ENCODE measurements at regions not wholly inside any gene's neighbourhood (a gene's known extent, or its start where the extent isn't known, plus 50 kb on each side); places are given as distances from the start of the nearest gene placed in this dataset.

DNA sequence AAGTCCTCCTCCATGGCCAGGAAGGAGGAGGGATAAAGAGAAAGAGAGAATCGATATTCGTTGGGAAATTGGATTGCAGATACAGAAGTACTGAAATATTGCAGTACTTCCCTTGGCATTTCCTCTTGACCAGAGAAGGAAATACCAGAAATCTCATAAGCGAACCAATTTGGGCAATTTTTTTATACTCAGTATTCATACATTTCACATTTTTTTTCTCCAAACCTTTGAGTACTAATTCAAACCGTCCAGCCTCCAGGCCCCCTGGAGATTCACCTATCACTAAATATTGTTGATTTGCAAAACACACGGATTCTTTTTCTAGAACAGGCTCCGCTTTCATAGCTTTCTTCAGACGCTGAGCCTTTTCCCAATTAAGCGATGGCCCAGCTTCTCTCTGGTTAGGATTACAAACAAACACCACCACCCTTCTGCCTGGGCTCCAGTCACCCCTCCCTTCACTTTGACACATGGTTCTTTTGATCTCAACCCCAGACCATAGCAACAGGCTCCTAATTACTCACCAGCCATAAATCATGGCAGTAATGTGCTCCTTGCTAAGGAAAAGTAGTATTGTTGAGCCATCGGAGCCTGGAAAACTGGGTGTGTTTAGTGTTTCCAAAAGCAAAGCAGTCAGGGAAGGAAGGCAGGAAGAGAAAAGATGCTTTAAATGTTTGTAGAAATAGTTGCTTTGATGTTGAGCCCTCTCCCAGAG lies 138.4 kb upstream of the CCDC68 start:
- 44 to 57% methylated on average over 9 of the region's 9 CpGs for WGBS, 2 donors
- Histone ChIP-seq H3K4me1 (no peaks in the 10 kb centered on the region), H3K4me3 (no peak overlapping the region), H3K27ac (no peak overlapping the region), H3K36me3 (replicated peaks in 1 of 2; ENCODE audit: insufficient read depth in 1 of 2, low read depth in 2 of 2) (no peaks in the 10 kb centered on the region), H3K9me3 (no peaks in the 10 kb centered on the region), H3K27me3 (no peaks in the 10 kb centered on the region)
- intact Hi-C loops (cut with DNase I) = no loop called here
- ATAC-seq (no peak), DNase-seq (no peak)
- TF ChIP-seq, protein P1, sequence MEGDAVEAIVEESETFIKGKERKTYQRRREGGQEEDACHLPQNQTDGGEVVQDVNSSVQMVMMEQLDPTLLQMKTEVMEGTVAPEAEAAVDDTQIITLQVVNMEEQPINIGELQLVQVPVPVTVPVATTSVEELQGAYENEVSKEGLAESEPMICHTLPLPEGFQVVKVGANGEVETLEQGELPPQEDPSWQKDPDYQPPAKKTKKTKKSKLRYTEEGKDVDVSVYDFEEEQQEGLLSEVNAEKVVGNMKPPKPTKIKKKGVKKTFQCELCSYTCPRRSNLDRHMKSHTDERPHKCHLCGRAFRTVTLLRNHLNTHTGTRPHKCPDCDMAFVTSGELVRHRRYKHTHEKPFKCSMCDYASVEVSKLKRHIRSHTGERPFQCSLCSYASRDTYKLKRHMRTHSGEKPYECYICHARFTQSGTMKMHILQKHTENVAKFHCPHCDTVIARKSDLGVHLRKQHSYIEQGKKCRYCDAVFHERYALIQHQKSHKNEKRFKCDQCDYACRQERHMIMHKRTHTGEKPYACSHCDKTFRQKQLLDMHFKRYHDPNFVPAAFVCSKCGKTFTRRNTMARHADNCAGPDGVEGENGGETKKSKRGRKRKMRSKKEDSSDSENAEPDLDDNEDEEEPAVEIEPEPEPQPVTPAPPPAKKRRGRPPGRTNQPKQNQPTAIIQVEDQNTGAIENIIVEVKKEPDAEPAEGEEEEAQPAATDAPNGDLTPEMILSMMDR (IDR thresholded peaks at IDR 0.05) = no peak
- no peak for TF ChIP-seq POLR2A (IDR thresholded peaks at IDR 0.05)

DNA sequence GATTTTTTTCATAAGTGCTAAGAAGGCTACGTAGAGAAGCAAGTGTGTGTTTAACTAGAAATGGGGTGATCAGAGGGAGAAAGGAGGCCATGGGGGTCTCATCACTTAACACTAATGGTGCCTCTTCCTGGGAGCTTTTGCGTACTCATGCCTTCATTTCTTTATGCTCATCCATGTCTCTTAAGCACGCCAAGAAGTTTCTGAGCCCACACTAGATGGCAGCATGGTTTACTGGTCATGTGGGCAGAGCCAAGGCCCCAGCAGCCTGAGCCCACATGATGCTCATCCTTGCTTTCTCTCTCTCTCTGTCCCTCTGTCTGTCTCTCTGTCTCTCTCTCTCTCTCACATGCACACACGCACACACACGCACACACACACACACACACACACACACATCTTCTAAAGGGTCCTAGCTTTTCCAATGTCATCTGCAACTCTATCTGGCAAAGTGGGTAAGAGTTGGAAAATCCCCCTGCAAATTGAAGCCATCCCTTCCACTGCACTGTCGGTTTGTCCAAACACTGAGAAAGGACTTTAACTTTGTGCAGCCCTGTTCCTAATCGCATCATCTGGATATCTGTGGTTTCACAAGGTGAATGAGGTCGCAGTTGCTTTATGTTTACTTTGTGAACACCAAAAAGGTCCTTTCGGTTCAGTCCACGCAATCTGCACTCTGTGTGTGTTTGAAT lies 137.1 kb upstream of the CCDC68 start:
- Histone ChIP-seq H3K4me1 (no peaks in the 10 kb centered on the region), H3K36me3 (replicated peaks in 1 of 2; ENCODE audit: insufficient read depth in 1 of 2, low read depth in 2 of 2) (no peaks in the 10 kb centered on the region), H3K9me3 (no peaks in the 10 kb centered on the region), H3K27ac (no peak overlapping the region), H3K27me3 (no peaks in the 10 kb centered on the region), H3K4me3 (no peak overlapping the region)
- intact Hi-C loops (cut with DNase I) = no loop called here
- TF ChIP-seq POLR2A (IDR thresholded peaks at IDR 0.05) = no peak
- TF ChIP-seq, protein P1 (IDR thresholded peaks at IDR 0.05) = no peak
- ATAC-seq = no peak
- DNase-seq = peak in 1 of 4 donors; percentile 16
- 51 to 56% methylated on average over 10 of the region's 10 CpGs for WGBS, 2 donors

DNA sequence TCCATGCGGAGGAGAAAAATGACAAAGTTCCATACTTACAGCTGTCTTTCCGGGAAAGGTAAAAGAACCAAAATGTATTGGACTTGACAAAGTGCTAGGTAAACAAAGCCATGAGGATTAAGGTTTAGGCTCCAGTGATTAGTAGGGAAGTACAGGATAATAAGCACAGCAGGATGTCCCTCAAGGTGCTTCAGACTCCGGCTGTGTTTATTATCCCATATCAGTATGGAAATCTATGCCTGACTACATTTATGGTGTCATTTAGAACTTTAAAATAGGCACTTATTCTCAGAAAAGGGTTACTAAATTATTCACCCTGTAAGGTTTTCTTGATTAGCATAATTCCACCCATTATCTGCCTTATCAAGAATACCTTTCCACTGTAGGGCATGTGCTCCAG lies 136.3 kb upstream of the CCDC68 start:
- Histone ChIP-seq H3K4me3 (no peak overlapping the region), H3K36me3 (replicated peaks in 1 of 2; ENCODE audit: insufficient read depth in 1 of 2, low read depth in 2 of 2) (no peaks in the 10 kb centered on the region), H3K9me3 (no peaks in the 10 kb centered on the region), H3K27me3 (no peaks in the 10 kb centered on the region), H3K27ac (no peak overlapping the region), H3K4me1 (no peaks in the 10 kb centered on the region)
- ATAC-seq (no peak), DNase-seq (no peak)
- intact Hi-C loops (cut with DNase I) = no loop called here
- WGBS, 2 donors = 55 to 67% methylated on average over 3 of the region's 3 CpGs
- no peak for TF ChIP-seq POLR2A (IDR thresholded peaks at IDR 0.05)
- TF ChIP-seq, protein P1 (IDR thresholded peaks at IDR 0.05) = no peak

DNA sequence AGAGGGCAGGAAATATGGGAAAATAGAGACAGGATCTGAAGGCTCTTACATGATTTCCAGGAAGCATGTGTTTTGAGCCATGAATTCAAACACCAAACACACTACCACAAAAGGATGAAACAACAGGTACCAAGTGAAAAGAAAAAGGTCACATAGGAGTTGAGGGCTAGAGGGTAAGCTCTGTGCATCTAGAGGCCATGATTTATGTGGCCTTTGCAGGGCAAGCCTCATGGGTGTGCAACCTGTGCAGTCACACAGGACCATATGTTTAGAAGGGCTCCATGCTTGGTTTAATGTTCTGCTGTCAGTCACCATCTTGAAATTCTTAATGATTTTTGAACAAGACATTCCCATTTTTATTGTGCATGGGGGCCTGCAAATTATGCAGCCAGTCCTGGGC lies 134.5 kb upstream of the CCDC68 start:
- Histone ChIP-seq H3K9me3 (no peaks in the 10 kb centered on the region), H3K27ac (no peak overlapping the region), H3K36me3 (replicated peaks in 1 of 2; ENCODE audit: insufficient read depth in 1 of 2, low read depth in 2 of 2) (no peaks in the 10 kb centered on the region), H3K27me3 (no peaks in the 10 kb centered on the region), H3K4me1 (no peaks in the 10 kb centered on the region), H3K4me3 (no peak overlapping the region)
- ATAC-seq (no peak), DNase-seq (no peak)
- no peak for TF ChIP-seq POLR2A (IDR thresholded peaks at IDR 0.05)
- TF ChIP-seq, protein P1 (IDR thresholded peaks at IDR 0.05) = no peak
- intact Hi-C loops (cut with DNase I) = no loop called here

DNA sequence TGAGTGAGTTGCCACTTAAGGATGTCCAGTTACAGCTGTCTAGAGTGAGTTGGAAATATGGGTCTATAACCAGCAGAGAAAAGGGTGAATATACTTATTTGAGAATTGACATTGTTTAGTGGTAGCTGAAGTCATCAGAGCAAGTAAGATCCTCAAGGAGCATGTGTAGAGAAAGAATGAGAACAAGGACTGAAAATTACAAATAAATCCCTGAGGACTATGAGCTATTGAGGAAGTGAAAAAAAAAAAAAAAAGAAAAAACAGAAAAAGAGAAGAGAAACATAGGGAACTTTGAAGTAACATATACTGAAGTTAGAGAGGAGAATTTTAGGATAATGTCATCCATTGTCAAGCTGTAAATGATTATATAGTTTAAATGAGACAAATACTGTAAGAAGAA lies 134.0 kb upstream of the CCDC68 start:
- intact Hi-C loops (cut with DNase I) = no loop called here
- ATAC-seq = no peak
- no peak for TF ChIP-seq POLR2A (IDR thresholded peaks at IDR 0.05)
- TF ChIP-seq, protein P1 (IDR thresholded peaks at IDR 0.05) = no peak
- Histone ChIP-seq H3K36me3 (replicated peaks in 1 of 2; ENCODE audit: insufficient read depth in 1 of 2, low read depth in 2 of 2) (no peaks in the 10 kb centered on the region), H3K9me3 (no peaks in the 10 kb centered on the region), H3K4me3 (no peak overlapping the region), H3K27me3 (no peaks in the 10 kb centered on the region), H3K4me1 (no peaks in the 10 kb centered on the region), H3K27ac (no peak overlapping the region)
- no peak for DNase-seq

Data from body of pancreas (tissue), 4 donors.